Neural cell (in vitro differentiated cells): ENCODE measurements at regions not wholly inside any gene's neighbourhood (a gene's known extent, or its start where the extent isn't known, plus 50 kb on each side); places are given as distances from the start of the nearest gene placed in this dataset.

Experiments
- H2AFZ ChIP-seq: fragments of 200-600, 300-800 bp; sonication (generic), shearing (Covaris generic); 2 replicates; pipeline ENCODE4 v1.6.0; 2014; ENCODE audit warnings: low read depth, mild to moderate bottlenecking, antibody characterized with exemption, low read length, moderate library complexity
- H3F3A ChIP-seq: fragments of 200-600 bp; shearing (Covaris generic); 2 replicates; pipeline ENCODE4 v1.6.1; 2016; ENCODE audit warnings: mild to moderate bottlenecking, moderate library complexity, mixed read lengths, antibody characterized with exemption, low read length; ENCODE audit not compliant: insufficient read depth, poor library complexity, severe bottlenecking
- H3K27ac ChIP-seq: fragments of 200-600, 300-800 bp; sonication (generic), shearing (Covaris generic); 2 replicates; pipeline ENCODE4 v1.5.1; 2014; ENCODE audit warnings: mild to moderate bottlenecking, low read length, moderate library complexity
- H3K27me3 ChIP-seq: fragments of 300-800, 200-600 bp; sonication (generic), shearing (Covaris generic); 2 replicates; pipeline ENCODE4 v1.6.0; 2014; ENCODE audit warnings: mild to moderate bottlenecking, low read depth, low read length, moderate library complexity; ENCODE audit not compliant: insufficient read depth
- H3K36me3 ChIP-seq: fragments of 300-800, 200-600 bp; sonication (generic), shearing (Covaris generic); 2 replicates; pipeline ENCODE4 v1.5.1; 2014; ENCODE audit warnings: mild to moderate bottlenecking, antibody characterized with exemption, low read length, moderate library complexity; ENCODE audit not compliant: insufficient read depth
- H3K4me2 ChIP-seq: fragments of 300-800, 200-600 bp; sonication (generic), shearing (Covaris generic); 2 replicates; pipeline ENCODE4 v1.6.0; 2014; ENCODE audit warnings: mild to moderate bottlenecking, low read length
- H3K4me3 ChIP-seq: fragments of 300-800, 200-600 bp; sonication (generic), shearing (Covaris generic); 2 replicates; pipeline ENCODE4 v1.5.1; 2014; ENCODE audit warnings: mild to moderate bottlenecking, low read length, moderate library complexity
- H3K79me2 ChIP-seq: fragments of 200-600 bp; shearing (Covaris generic); replicated peaks from 2 replicates; pipeline ENCODE4 v1.6.0; 2014; ENCODE audit warnings: mild to moderate bottlenecking, low read length, moderate library complexity; ENCODE audit not compliant: insufficient read depth
- H3K9ac ChIP-seq: fragments of 300-800, 200-600 bp; sonication (generic), shearing (Covaris generic); 2 replicates; pipeline ENCODE4 v1.6.1; 2016; ENCODE audit warnings: mild to moderate bottlenecking, low read length, mixed read lengths
- H3K9me2 ChIP-seq: fragments of 200-600 bp; shearing (Covaris generic); 2 replicates; pipeline ENCODE4 v1.6.1; 2016; ENCODE audit warnings: mild to moderate bottlenecking, low read length, mixed read lengths; ENCODE audit not compliant: insufficient read depth
- H3K9me3 ChIP-seq: fragments of 200-600, 300-800 bp; sonication (generic), shearing (Covaris generic); 2 replicates; pipeline ENCODE4 v1.6.1; 2016; ENCODE audit warnings: mild to moderate bottlenecking, mixed run types, low read length, moderate library complexity, mixed read lengths
- H4K20me1 ChIP-seq: fragments of 200-600 bp; shearing (Covaris generic); 2 replicates; pipeline ENCODE4 v1.6.1; 2016; ENCODE audit warnings: mild to moderate bottlenecking, mixed run types; ENCODE audit not compliant: insufficient read depth
- CTCF ChIP-seq: fragments of 450-650 bp; IDR thresholded peaks from 2 replicates; pipeline ENCODE4 v1.5.1; 2014; ENCODE audit warnings: antibody characterized with exemption, mild to moderate bottlenecking, moderate library complexity; ENCODE audit not compliant: poor library complexity, severe bottlenecking
- EP300 ChIP-seq: fragments of 450-650 bp; conservative IDR thresholded peaks from 2 replicates; pipeline ENCODE4 v1.6.1; 2014; ENCODE audit warnings: antibody characterized with exemption, mild to moderate bottlenecking, moderate library complexity; ENCODE audit not compliant: poor library complexity, severe bottlenecking
- EZH2 ChIP-seq: fragments of 200-600, 300-800 bp; shearing (Covaris generic), sonication (generic); IDR thresholded peaks from 2 replicates; pipeline ENCODE4 v1.6.1; 2014; ENCODE audit warnings: antibody characterized with exemption, low read length, borderline replicate concordance, mild to moderate bottlenecking; ENCODE audit not compliant: insufficient read depth, poor library complexity, severe bottlenecking
- MXI1 ChIP-seq: fragments of 450-650 bp; conservative IDR thresholded peaks from 2 replicates; pipeline ENCODE4 v1.6.1; 2014; ENCODE audit warnings: antibody characterized with exemption, mild to moderate bottlenecking; ENCODE audit not compliant: poor library complexity, severe bottlenecking
- POLR2AphosphoS5 ChIP-seq: IDR thresholded peaks from 2 replicates; pipeline ENCODE4 v1.6.1; 2012
- RAD21 ChIP-seq: fragments of 450-650 bp; conservative IDR thresholded peaks from 2 replicates; pipeline ENCODE4 v1.6.1; 2014; ENCODE audit warnings: antibody characterized with exemption, mild to moderate bottlenecking, moderate library complexity
- REST ChIP-seq: IDR thresholded peaks from 2 replicates; pipeline ENCODE4 v1.6.1; 2012; ENCODE audit warnings: borderline replicate concordance
- SMC3 ChIP-seq: fragments of 450-650 bp; conservative IDR thresholded peaks from 2 replicates; pipeline ENCODE4 v1.6.1; 2014; ENCODE audit warnings: antibody characterized with exemption, mild to moderate bottlenecking, moderate library complexity; ENCODE audit not compliant: poor library complexity
- TAF1 ChIP-seq: IDR thresholded peaks from 2 replicates; pipeline ENCODE4 v1.6.1; 2012; ENCODE audit warnings: low read depth

- no peaks in the 10 kb centered on the region for H3K79me2 ChIP-seq
- no peaks in the 10 kb centered on the region for H4K20me1 ChIP-seq
- H3K9ac ChIP-seq: no peak overlapping the region
- no peak overlapping the region for H3K27ac ChIP-seq
- no peaks in the 10 kb centered on the region for H3K27me3 ChIP-seq
- H3K36me3 ChIP-seq: no peaks in the 10 kb centered on the region
- no peaks in the 10 kb centered on the region for H3K9me2 ChIP-seq
- no peak overlapping the region for H3K4me2 ChIP-seq
- H3K9me3 ChIP-seq: no peaks in the 10 kb centered on the region
- no peak overlapping the region for H3K4me3 ChIP-seq
- no peak overlapping the region for H2AFZ ChIP-seq
- H3F3A ChIP-seq: no peaks in the 10 kb centered on the region
- TF ChIP-seq CTCF (no peak), EZH2 (no peak), POLR2AphosphoS5 (no peak), REST (no peak), SMC3 (no peak), TAF1 (no peak), EP300 (no peak), RAD21 (no peak), MXI1 (no peak)
Observed at GRCh38 chr7:37527109-37527508, 78.4 kb upstream of the ELMO1 start.

- Histone ChIP-seq H3K9ac (no peak overlapping the region), H2AFZ (no peak overlapping the region), H3K79me2 (no peaks in the 10 kb centered on the region), H3K4me3 (no peak overlapping the region), H3K27ac (no peak overlapping the region), H3K36me3 (no peaks in the 10 kb centered on the region), H3K9me2 (no peaks in the 10 kb centered on the region), H3K27me3 (no peaks in the 10 kb centered on the region), H3F3A (no peaks in the 10 kb centered on the region), H3K9me3 (no peaks in the 10 kb centered on the region), H4K20me1 (no peaks in the 10 kb centered on the region), H3K4me2 (no peak overlapping the region)
- TF ChIP-seq SMC3 (no peak), MXI1 (no peak), POLR2AphosphoS5 (no peak)
Observed at GRCh38 chr7:37531225-37531624, 82.6 kb upstream of the ELMO1 start.

GRCh38 chr7:37532636-37533035 lies 84.0 kb upstream of the ELMO1 start:
- no peaks in the 10 kb centered on the region for H3K36me3 ChIP-seq
- H3K4me3 ChIP-seq: no peak overlapping the region
- no peaks in the 10 kb centered on the region for H3K27me3 ChIP-seq
- H3K9ac ChIP-seq: no peak overlapping the region
- no peak overlapping the region for H3K4me2 ChIP-seq
- H2AFZ ChIP-seq: no peak overlapping the region
- H3K79me2 ChIP-seq: no peaks in the 10 kb centered on the region
- no peaks in the 10 kb centered on the region for H3K9me3 ChIP-seq
- no peaks in the 10 kb centered on the region for H3F3A ChIP-seq
- H3K27ac ChIP-seq: no peak overlapping the region
- H3K9me2 ChIP-seq: no peaks in the 10 kb centered on the region
- H4K20me1 ChIP-seq: no peaks in the 10 kb centered on the region
- TF ChIP-seq EP300: no peak
- no peak for TF ChIP-seq REST
- no peak for TF ChIP-seq RAD21
- TF ChIP-seq TAF1: no peak
- no peak for TF ChIP-seq SMC3
- TF ChIP-seq MXI1: no peak
- no peak for TF ChIP-seq CTCF
- no peak for TF ChIP-seq EZH2
- no peak for TF ChIP-seq POLR2AphosphoS5
